ENCODE measurements at regions not wholly inside any gene's neighbourhood (a gene's known extent, or its start where the extent isn't known, plus 50 kb on each side); places are given as distances from the start of the nearest gene placed in this dataset.
A peak's percentile ranks its signal among the peaks of the same experiment; 100 is the strongest.
"Not testable (repeated sequence)": the region's sequence is repeated elsewhere in the genome, so short reads cannot be mapped to it uniquely, and the experiment has no call there.

GRCh38 chr1:112849425-112850033 lies 106.5 kb downstream of the SLC16A1 start:
- ChIA-PET CTCF (no interaction called here), POLR2A (no interaction called here)
- TF ChIP-seq CTCF (IDR thresholded peaks at IDR 0.05): no peak
- Mint-ChIP-seq H3K27me3 (peaks cover 28% of the 10 kb centered on the region), H3K4me3 (peak overlapping the region; percentile 28), H3K27ac (no peak overlapping the region), H3K36me3 (ENCODE audit: low read depth) (no peaks in the 10 kb centered on the region), H3K9me3 (no peaks in the 10 kb centered on the region), H3K4me1 (peaks cover 2% of the 10 kb centered on the region)
- intact Hi-C loops (cut with micrococcal nuclease): no loop called here
- DNase-seq: no peak
- no peak for ATAC-seq (ENCODE audit: low read depth)

- intact Hi-C loops (cut with micrococcal nuclease): no loop called here
- no peak for TF ChIP-seq CTCF (IDR thresholded peaks at IDR 0.05)
- no peaks in the 10 kb centered on the region for H3K9me3 Mint-ChIP-seq
- peak; percentile 68 for ATAC-seq (ENCODE audit: low read depth)
- no peaks in the 10 kb centered on the region for H3K36me3 Mint-ChIP-seq (ENCODE audit: low read depth)
- ChIA-PET POLR2A (interaction anchor here (0.6 to 1.1 kb wide), 4 partner anchors 22 to 971 kb away, joined by 3 to 4 read pairs (median 3); partner anchors contain the start of genes LRIG2 and RSBN1), CTCF (interaction anchor here (0.6 kb wide), 1 partner anchor 248 kb away, joined by 4 read pairs; no protein-coding TSS in a partner anchor)
- peaks cover 33% of the 10 kb centered on the region for H3K4me1 Mint-ChIP-seq
- H3K4me3 Mint-ChIP-seq: peak overlapping the region; percentile 41
- no peak overlapping the region for H3K27ac Mint-ChIP-seq
- no peak for DNase-seq
- no peaks in the 10 kb centered on the region for H3K27me3 Mint-ChIP-seq
Measured at GRCh38 chr1:112841825-112842224, 114.2 kb downstream of the SLC16A1 start.

GRCh38 chr1:112840631-112841624 lies 115.1 kb downstream of the SLC16A1 start:
- CTCF ChIA-PET: interaction anchor here (0.9 kb wide), 1 partner anchor 39 kb away, joined by 3 read pairs; no protein-coding TSS in a partner anchor
- Mint-ChIP-seq H3K4me3 (peak overlapping the region; percentile 32), H3K27me3 (no peaks in the 10 kb centered on the region), H3K4me1 (peaks cover 33% of the 10 kb centered on the region), H3K9me3 (no peaks in the 10 kb centered on the region), H3K27ac (peak overlapping the region; percentile 77), H3K36me3 (ENCODE audit: low read depth) (no peaks in the 10 kb centered on the region)
- intact Hi-C loops (cut with micrococcal nuclease): no loop called here
- ATAC-seq (ENCODE audit: low read depth): peak; percentile 45
- no peak for DNase-seq
- POLR2A ChIA-PET: no interaction called here
- TF ChIP-seq CTCF (IDR thresholded peaks at IDR 0.05): no peak

GRCh38 chr1:112836642-112837041 lies 119.4 kb downstream of the SLC16A1 start:
- Mint-ChIP-seq H3K27me3 (no peaks in the 10 kb centered on the region), H3K27ac (no peak overlapping the region), H3K36me3 (ENCODE audit: low read depth) (no peaks in the 10 kb centered on the region), H3K9me3 (no peaks in the 10 kb centered on the region), H3K4me1 (peaks cover 17% of the 10 kb centered on the region), H3K4me3 (no peak overlapping the region)
- DNase-seq (no peak), ATAC-seq (ENCODE audit: low read depth) (no peak)
- intact Hi-C loops (cut with micrococcal nuclease): no loop called here
- TF ChIP-seq CTCF (IDR thresholded peaks at IDR 0.05): no peak
- ChIA-PET POLR2A (no interaction called here), CTCF (no interaction called here)

GRCh38 chr1:112833806-112834205 lies 118.7 kb upstream of the PPM1J start:
- no peak for TF ChIP-seq CTCF (IDR thresholded peaks at IDR 0.05)
- no peaks in the 10 kb centered on the region for H3K9me3 Mint-ChIP-seq
- no peak for ATAC-seq (ENCODE audit: low read depth)
- H3K4me3 Mint-ChIP-seq: no peak overlapping the region
- no peak overlapping the region for H3K27ac Mint-ChIP-seq
- H3K27me3 Mint-ChIP-seq: no peaks in the 10 kb centered on the region
- no peaks in the 10 kb centered on the region for H3K36me3 Mint-ChIP-seq (ENCODE audit: low read depth)
- CTCF ChIA-PET: no interaction called here
- POLR2A ChIA-PET: no interaction called here
- intact Hi-C loops (cut with micrococcal nuclease): no loop called here
- H3K4me1 Mint-ChIP-seq: no peaks in the 10 kb centered on the region
- DNase-seq: no peak

- DNase-seq; H3K27ac Mint-ChIP-seq; intact Hi-C loops (cut with micrococcal nuclease); H3K27me3 Mint-ChIP-seq; ATAC-seq (ENCODE audit: low read depth); H3K9me3 Mint-ChIP-seq; H3K36me3 Mint-ChIP-seq (ENCODE audit: low read depth); H3K4me3 Mint-ChIP-seq; H3K4me1 Mint-ChIP-seq; CTCF ChIA-PET; POLR2A ChIA-PET: not testable (repeated sequence)
Measured at GRCh38 chr1:112832259-112832658, 117.1 kb upstream of the PPM1J start.

GRCh38 chr1:112829691-112830090 lies 114.6 kb upstream of the PPM1J start:
- POLR2A ChIA-PET; H3K27ac Mint-ChIP-seq; H3K27me3 Mint-ChIP-seq; ATAC-seq (ENCODE audit: low read depth); H3K4me1 Mint-ChIP-seq; H3K4me3 Mint-ChIP-seq; intact Hi-C loops (cut with micrococcal nuclease); DNase-seq; H3K36me3 Mint-ChIP-seq (ENCODE audit: low read depth); H3K9me3 Mint-ChIP-seq: not testable (repeated sequence)
- CTCF ChIA-PET: interaction anchor here (1.1 kb wide), 1 partner anchor 21 kb away, joined by 3 read pairs; no protein-coding TSS in a partner anchor

Measured in activated B cell treated with CpG ODN at 0.5 μM for 24 hours (primary cell).